ENCODE measurements at regions not wholly inside any gene's neighbourhood (a gene's known extent, or its start where the extent isn't known, plus 50 kb on each side); places are given as distances from the start of the nearest gene placed in this dataset.
A peak's percentile ranks its signal among the peaks of the same experiment; 100 is the strongest.

- no peaks in the 10 kb centered on the region for H3K4me1 ChIP-seq (ENCODE audit: control insufficient read depth, insufficient read depth, low read length)
- 93% methylated on average over 3 of the region's 3 CpGs for WGBS (ENCODE audit: insufficient coverage)
- no peaks in the 10 kb centered on the region for H3K9me3 ChIP-seq (ENCODE audit: control insufficient read depth, insufficient read depth, low read length)
- no peak for DNase-seq (ENCODE audit: low read depth in 4 of 6, low spot score in 6 of 6)
- no peaks in the 10 kb centered on the region for H3K36me3 ChIP-seq (ENCODE audit: control insufficient read depth, insufficient read depth, low read length)
- H3K27ac ChIP-seq (ENCODE audit: low read depth, low read length): no peak overlapping the region
- no peak overlapping the region for H3K4me3 ChIP-seq (ENCODE audit: low read depth, low read length)
- no peaks in the 10 kb centered on the region for H3K27me3 ChIP-seq (ENCODE audit: control insufficient read depth, insufficient read depth, low read length)
Observed at GRCh38 chr5:175279506-175279905, 164.5 kb downstream of the DRD1 start.

GRCh38 chr5:175275748-175276147, 168.2 kb downstream of the DRD1 start:
- Histone ChIP-seq H3K4me1 (ENCODE audit: control insufficient read depth, insufficient read depth, low read length) (no peaks in the 10 kb centered on the region), H3K27ac (ENCODE audit: low read depth, low read length) (no peak overlapping the region), H3K36me3 (ENCODE audit: control insufficient read depth, insufficient read depth, low read length) (no peaks in the 10 kb centered on the region), H3K27me3 (ENCODE audit: control insufficient read depth, insufficient read depth, low read length) (no peaks in the 10 kb centered on the region), H3K9me3 (ENCODE audit: control insufficient read depth, insufficient read depth, low read length) (no peaks in the 10 kb centered on the region), H3K4me3 (ENCODE audit: low read depth, low read length) (no peak overlapping the region)
- DNase-seq (ENCODE audit: low read depth in 4 of 6, low spot score in 6 of 6): no peak
- whole genome bisulfite sequencing (ENCODE audit: insufficient coverage): 90% methylated on average over 3 of the region's 5 CpGs

- H3K36me3 ChIP-seq (ENCODE audit: control insufficient read depth, insufficient read depth, low read length): no peaks in the 10 kb centered on the region
- WGBS (ENCODE audit: insufficient coverage): no CpG with 5 or more reads among the region's 4 CpGs
- H3K9me3 ChIP-seq (ENCODE audit: control insufficient read depth, insufficient read depth, low read length): no peaks in the 10 kb centered on the region
- no peak overlapping the region for H3K4me3 ChIP-seq (ENCODE audit: low read depth, low read length)
- H3K4me1 ChIP-seq (ENCODE audit: control insufficient read depth, insufficient read depth, low read length): no peaks in the 10 kb centered on the region
- no peak overlapping the region for H3K27ac ChIP-seq (ENCODE audit: low read depth, low read length)
- DNase-seq (ENCODE audit: low read depth in 4 of 6, low spot score in 6 of 6): no peak
- H3K27me3 ChIP-seq (ENCODE audit: control insufficient read depth, insufficient read depth, low read length): no peaks in the 10 kb centered on the region
Observed at GRCh38 chr5:175275097-175275496, 168.9 kb downstream of the DRD1 start.

- no peaks in the 10 kb centered on the region for H3K9me3 ChIP-seq (ENCODE audit: control insufficient read depth, insufficient read depth, low read length)
- H3K4me1 ChIP-seq (ENCODE audit: control insufficient read depth, insufficient read depth, low read length): no peaks in the 10 kb centered on the region
- H3K4me3 ChIP-seq (ENCODE audit: low read depth, low read length): no peak overlapping the region
- H3K27me3 ChIP-seq (ENCODE audit: control insufficient read depth, insufficient read depth, low read length): no peaks in the 10 kb centered on the region
- H3K36me3 ChIP-seq (ENCODE audit: control insufficient read depth, insufficient read depth, low read length): no peaks in the 10 kb centered on the region
- peak in 1 of 6 donors; percentile 28 for DNase-seq (ENCODE audit: low read depth in 4 of 6, low spot score in 6 of 6)
- H3K27ac ChIP-seq (ENCODE audit: low read depth, low read length): no peak overlapping the region
Observed at GRCh38 chr5:175274171-175274570, 169.8 kb downstream of the DRD1 start.

- no peak overlapping the region for H3K4me3 ChIP-seq (ENCODE audit: low read depth, low read length)
- H3K27ac ChIP-seq (ENCODE audit: low read depth, low read length): no peak overlapping the region
- no peaks in the 10 kb centered on the region for H3K4me1 ChIP-seq (ENCODE audit: control insufficient read depth, insufficient read depth, low read length)
- H3K27me3 ChIP-seq (ENCODE audit: control insufficient read depth, insufficient read depth, low read length): no peaks in the 10 kb centered on the region
- 90% methylated on average over 2 of the region's 2 CpGs for WGBS (ENCODE audit: insufficient coverage)
- H3K9me3 ChIP-seq (ENCODE audit: control insufficient read depth, insufficient read depth, low read length): no peaks in the 10 kb centered on the region
- no peaks in the 10 kb centered on the region for H3K36me3 ChIP-seq (ENCODE audit: control insufficient read depth, insufficient read depth, low read length)
- DNase-seq (ENCODE audit: low read depth in 4 of 6, low spot score in 6 of 6): no peak
Observed at GRCh38 chr5:175264406-175264805, 179.6 kb downstream of the DRD1 start.

- no peak overlapping the region for H3K4me3 ChIP-seq (ENCODE audit: low read depth, low read length)
- no peaks in the 10 kb centered on the region for H3K9me3 ChIP-seq (ENCODE audit: control insufficient read depth, insufficient read depth, low read length)
- no peak overlapping the region for H3K27ac ChIP-seq (ENCODE audit: low read depth, low read length)
- DNase-seq (ENCODE audit: low read depth in 4 of 6, low spot score in 6 of 6): no peak
- WGBS (ENCODE audit: insufficient coverage): no CpG with 5 or more reads among the region's 3 CpGs
- H3K36me3 ChIP-seq (ENCODE audit: control insufficient read depth, insufficient read depth, low read length): no peaks in the 10 kb centered on the region
- no peaks in the 10 kb centered on the region for H3K27me3 ChIP-seq (ENCODE audit: control insufficient read depth, insufficient read depth, low read length)
- H3K4me1 ChIP-seq (ENCODE audit: control insufficient read depth, insufficient read depth, low read length): no peaks in the 10 kb centered on the region
Observed at GRCh38 chr5:175263776-175264175, 180.2 kb downstream of the DRD1 start.

GRCh38 chr5:175261526-175261925, 182.5 kb downstream of the DRD1 start:
- H3K4me1 ChIP-seq (ENCODE audit: control insufficient read depth, insufficient read depth, low read length): no peaks in the 10 kb centered on the region
- H3K27ac ChIP-seq (ENCODE audit: low read depth, low read length): no peak overlapping the region
- no peaks in the 10 kb centered on the region for H3K9me3 ChIP-seq (ENCODE audit: control insufficient read depth, insufficient read depth, low read length)
- WGBS (ENCODE audit: insufficient coverage): 43% methylated on average over 1 of the region's 4 CpGs
- no peak for DNase-seq (ENCODE audit: low read depth in 4 of 6, low spot score in 6 of 6)
- H3K4me3 ChIP-seq (ENCODE audit: low read depth, low read length): no peak overlapping the region
- H3K27me3 ChIP-seq (ENCODE audit: control insufficient read depth, insufficient read depth, low read length): no peaks in the 10 kb centered on the region
- H3K36me3 ChIP-seq (ENCODE audit: control insufficient read depth, insufficient read depth, low read length): no peaks in the 10 kb centered on the region

GRCh38 chr5:175261037-175261436, 182.9 kb downstream of the DRD1 start:
- no peak for DNase-seq (ENCODE audit: low read depth in 4 of 6, low spot score in 6 of 6)
- H3K27ac ChIP-seq (ENCODE audit: low read depth, low read length): no peak overlapping the region
- H3K27me3 ChIP-seq (ENCODE audit: control insufficient read depth, insufficient read depth, low read length): no peaks in the 10 kb centered on the region
- no peaks in the 10 kb centered on the region for H3K9me3 ChIP-seq (ENCODE audit: control insufficient read depth, insufficient read depth, low read length)
- H3K4me3 ChIP-seq (ENCODE audit: low read depth, low read length): no peak overlapping the region
- 75% methylated on average over 6 of the region's 6 CpGs for WGBS (ENCODE audit: insufficient coverage)
- no peaks in the 10 kb centered on the region for H3K4me1 ChIP-seq (ENCODE audit: control insufficient read depth, insufficient read depth, low read length)
- no peaks in the 10 kb centered on the region for H3K36me3 ChIP-seq (ENCODE audit: control insufficient read depth, insufficient read depth, low read length)

GRCh38 chr5:175257847-175258194, 186.2 kb downstream of the DRD1 start:
- Histone ChIP-seq H3K4me1 (ENCODE audit: control insufficient read depth, insufficient read depth, low read length) (peaks cover 3% of the 10 kb centered on the region), H3K27ac (ENCODE audit: low read depth, low read length) (no peak overlapping the region), H3K4me3 (ENCODE audit: low read depth, low read length) (no peak overlapping the region), H3K36me3 (ENCODE audit: control insufficient read depth, insufficient read depth, low read length) (no peaks in the 10 kb centered on the region), H3K9me3 (ENCODE audit: control insufficient read depth, insufficient read depth, low read length) (no peaks in the 10 kb centered on the region), H3K27me3 (ENCODE audit: control insufficient read depth, insufficient read depth, low read length) (no peaks in the 10 kb centered on the region)
- 86% methylated on average over 1 of the region's 1 CpG for WGBS (ENCODE audit: insufficient coverage)
- DNase-seq (ENCODE audit: low read depth in 4 of 6, low spot score in 6 of 6): no peak

GRCh38 chr5:175257128-175257846, 186.7 kb downstream of the DRD1 start:
- Histone ChIP-seq H3K4me3 (ENCODE audit: low read depth, low read length) (no peak overlapping the region), H3K9me3 (ENCODE audit: control insufficient read depth, insufficient read depth, low read length) (no peaks in the 10 kb centered on the region), H3K36me3 (ENCODE audit: control insufficient read depth, insufficient read depth, low read length) (no peaks in the 10 kb centered on the region), H3K4me1 (ENCODE audit: control insufficient read depth, insufficient read depth, low read length) (peaks cover 3% of the 10 kb centered on the region), H3K27ac (ENCODE audit: low read depth, low read length) (no peak overlapping the region), H3K27me3 (ENCODE audit: control insufficient read depth, insufficient read depth, low read length) (no peaks in the 10 kb centered on the region)
- no peak for DNase-seq (ENCODE audit: low read depth in 4 of 6, low spot score in 6 of 6)
- 80% methylated on average over 1 of the region's 4 CpGs for WGBS (ENCODE audit: insufficient coverage)

All from spinal cord (tissue), 9 donors.